ENCODE measurements at regions not wholly inside any gene's neighbourhood (a gene's known extent, or its start where the extent isn't known, plus 50 kb on each side); places are given as distances from the start of the nearest gene placed in this dataset.

- no peak for DNase-seq
These were observed 526.8 kb downstream of the TDRD15 start for GRCh38 chr2:21650569-21650968.

- DNase-seq: no peak
These were observed 531.4 kb downstream of the TDRD15 start for GRCh38 chr2:21655136-21655535.

GRCh38 chr2:21656330-21657075 lies 532.7 kb downstream of the TDRD15 start:
- no peak for DNase-seq

GRCh38 chr2:21657445-21657844 lies 533.7 kb downstream of the TDRD15 start:
- DNase-seq: no peak

- DNase-seq: no peak
These were observed 534.5 kb downstream of the TDRD15 start for GRCh38 chr2:21658269-21658668.

GRCh38 chr2:21658907-21659477 lies 535.2 kb downstream of the TDRD15 start:
- no peak for DNase-seq

- DNase-seq: no peak
These were observed 540.3 kb downstream of the TDRD15 start for GRCh38 chr2:21664083-21664482.

GRCh38 chr2:21667638-21668037 lies 543.9 kb downstream of the TDRD15 start:
- no peak for DNase-seq

- no peak for DNase-seq
These were observed 544.4 kb downstream of the TDRD15 start for GRCh38 chr2:21668078-21668710.

- DNase-seq: no peak
These were observed 552.3 kb downstream of the TDRD15 start for GRCh38 chr2:21676041-21676440.

- DNase-seq: no peak
These were observed 552.9 kb downstream of the TDRD15 start for GRCh38 chr2:21676676-21677075.

GRCh38 chr2:21683838-21684237 lies 560.1 kb downstream of the TDRD15 start:
- DNase-seq: no peak

GRCh38 chr2:21687589-21687988 lies 563.8 kb downstream of the TDRD15 start:
- no peak for DNase-seq

- no peak for DNase-seq
These were observed 566.2 kb downstream of the TDRD15 start for GRCh38 chr2:21690005-21690404.

GRCh38 chr2:21693081-21693480 lies 569.3 kb downstream of the TDRD15 start:
- DNase-seq: no peak

GRCh38 chr2:21694079-21694878 lies 570.5 kb downstream of the TDRD15 start:
- no peak for DNase-seq

- no peak for DNase-seq
These were observed 573.1 kb downstream of the TDRD15 start for GRCh38 chr2:21696900-21697299.

GRCh38 chr2:21700644-21701043 lies 576.9 kb downstream of the TDRD15 start:
- DNase-seq: no peak

GRCh38 chr2:21710031-21710430 lies 586.3 kb downstream of the TDRD15 start:
- DNase-seq: no peak

- no peak for DNase-seq
These were observed 586.7 kb downstream of the TDRD15 start for GRCh38 chr2:21710496-21710895.

GRCh38 chr2:21715887-21716286 lies 592.1 kb downstream of the TDRD15 start:
- no peak for DNase-seq

GRCh38 chr2:21727101-21727500 lies 603.3 kb downstream of the TDRD15 start:
- no peak for DNase-seq

GRCh38 chr2:21728133-21728532 lies 604.4 kb downstream of the TDRD15 start:
- DNase-seq: no peak

- DNase-seq: no peak
These were observed 606.4 kb downstream of the TDRD15 start for GRCh38 chr2:21730141-21730540.

All from DMS79 treated with DMSO at 0.1 percent for 48 hours (cell line).